Stomach (tissue), 4 donors: ENCODE measurements at regions not wholly inside any gene's neighbourhood (a gene's known extent, or its start where the extent isn't known, plus 50 kb on each side); places are given as distances from the start of the nearest gene placed in this dataset.

Experiments
- POLR2AphosphoS5 ChIP-seq, 3 donors: sonication (generic); formaldehyde crosslinking; IDR thresholded peaks; one replicate each; pipeline ENCODE4 v1.6.1; 2016; ENCODE audit warnings: antibody characterized with exemption in 3 of 3
- TF ChIP-seq, protein P1 (sequence below), 7 experiments: fragments of 450-650 bp in 4 of 7; fragments of 200-600 bp in 3 of 7; sonication (generic) in 3 of 7; IDR thresholded peaks; one replicate each; pipeline ENCODE4 v1.5.1; 2016 to 2019; ENCODE audit warnings: antibody characterized with exemption in 7 of 7, control low read depth in 2 of 7, mild to moderate bottlenecking in 1 of 7

GRCh38 chr12:61920230-61920629 lies 340.0 kb upstream of the USP15 start:
- TF ChIP-seq, protein P1, sequence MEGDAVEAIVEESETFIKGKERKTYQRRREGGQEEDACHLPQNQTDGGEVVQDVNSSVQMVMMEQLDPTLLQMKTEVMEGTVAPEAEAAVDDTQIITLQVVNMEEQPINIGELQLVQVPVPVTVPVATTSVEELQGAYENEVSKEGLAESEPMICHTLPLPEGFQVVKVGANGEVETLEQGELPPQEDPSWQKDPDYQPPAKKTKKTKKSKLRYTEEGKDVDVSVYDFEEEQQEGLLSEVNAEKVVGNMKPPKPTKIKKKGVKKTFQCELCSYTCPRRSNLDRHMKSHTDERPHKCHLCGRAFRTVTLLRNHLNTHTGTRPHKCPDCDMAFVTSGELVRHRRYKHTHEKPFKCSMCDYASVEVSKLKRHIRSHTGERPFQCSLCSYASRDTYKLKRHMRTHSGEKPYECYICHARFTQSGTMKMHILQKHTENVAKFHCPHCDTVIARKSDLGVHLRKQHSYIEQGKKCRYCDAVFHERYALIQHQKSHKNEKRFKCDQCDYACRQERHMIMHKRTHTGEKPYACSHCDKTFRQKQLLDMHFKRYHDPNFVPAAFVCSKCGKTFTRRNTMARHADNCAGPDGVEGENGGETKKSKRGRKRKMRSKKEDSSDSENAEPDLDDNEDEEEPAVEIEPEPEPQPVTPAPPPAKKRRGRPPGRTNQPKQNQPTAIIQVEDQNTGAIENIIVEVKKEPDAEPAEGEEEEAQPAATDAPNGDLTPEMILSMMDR (IDR thresholded peaks at IDR 0.05), result no peak
- no peak for TF ChIP-seq POLR2AphosphoS5 (IDR thresholded peaks at IDR 0.05)
